HEK293 (cell line): ENCODE measurements at regions not wholly inside any gene's neighbourhood (a gene's known extent, or its start where the extent isn't known, plus 50 kb on each side); places are given as distances from the start of the nearest gene placed in this dataset.

ENCODE experiments used
- CTCF ChIA-PET: fragments of 350-600 bp; formaldehyde crosslinking; extraction: SDS; loops from one replicate; lab custom pipeline; 2021; ENCODE audit warnings: antibody characterized with exemption; lab: Yijun Ruan, JAX
- POLR2A ChIA-PET: fragments of 300-600 bp; formaldehyde crosslinking; extraction: SDS; loops from one replicate; lab custom pipeline; 2020; ENCODE audit warnings: antibody characterized with exemption, inconsistent platforms; lab: Yijun Ruan, JAX
- H3K27ac ChIP-seq: fragments of 200-500 bp; sonication (Bioruptor generic); 2 replicates; pipeline ENCODE4 v1.5.1; 2014; ENCODE audit warnings: low read depth, low read length, control low read depth, inconsistent platforms; ENCODE audit errors: extremely low read depth
- H3K36me3 ChIP-seq, 2 experiments: fragments of 200-500 bp in 1 of 2; sonication (Bioruptor generic) in 1 of 2; 1 replicate in 1 of 2; 2 replicates in 1 of 2; pipeline ENCODE4 v1.5.1; 2014 to 2017; ENCODE audit warnings: inconsistent platforms in 2 of 2, low read length in 2 of 2; ENCODE audit not compliant: control insufficient read depth in 2 of 2, insufficient read depth in 1 of 2
- H3K4me1 ChIP-seq: fragments of 200-500 bp; sonication (Bioruptor generic); 2 replicates; pipeline ENCODE4 v1.5.1; 2014; ENCODE audit warnings: mild to moderate bottlenecking, low read length, inconsistent platforms; ENCODE audit not compliant: control insufficient read depth, insufficient read depth
- H3K4me3 ChIP-seq: 2 replicates; pipeline ENCODE4 v1.5.1; 2011; ENCODE audit warnings: low read depth, mild to moderate bottlenecking, control low read depth, low read length, moderate library complexity
- H3K9me3 ChIP-seq: fragments of 200-500 bp; sonication (Bioruptor generic); 2 replicates; pipeline ENCODE4 v1.5.1; 2014; ENCODE audit warnings: low read depth, low read length, inconsistent platforms; ENCODE audit not compliant: control insufficient read depth, insufficient read depth
- BCL11B ChIP-seq: fragments of 450-650 bp; formaldehyde crosslinking; IDR thresholded peaks from 2 replicates; pipeline ENCODE4 v1.5.1; 2016; ENCODE audit warnings: low read depth, missing biosample characterization, missing genetic modification characterization
- FEZF1 ChIP-seq: fragments of 450-650 bp; formaldehyde crosslinking; IDR thresholded peaks from 2 replicates; pipeline ENCODE4 v1.5.1; 2016; ENCODE audit warnings: missing biosample characterization, missing genetic modification characterization
- IKZF3 ChIP-seq: fragments of 450-650 bp; IDR thresholded peaks from 2 replicates; pipeline ENCODE4 v1.5.0; 2018; ENCODE audit warnings: missing biosample characterization, mild to moderate bottlenecking, missing genetic modification characterization, moderate library complexity
- KLF10 ChIP-seq: fragments of 450-650 bp; IDR thresholded peaks from 2 replicates; pipeline ENCODE4 v1.5.1; 2018; ENCODE audit warnings: missing biosample characterization, mild to moderate bottlenecking, missing genetic modification characterization
- KLF7 ChIP-seq: fragments of 450-650 bp; formaldehyde crosslinking; IDR thresholded peaks from 2 replicates; pipeline ENCODE4 v1.5.1; 2016; ENCODE audit warnings: missing biosample characterization, missing genetic modification characterization, borderline replicate concordance
- MYNN ChIP-seq: fragments of 450-650 bp; formaldehyde crosslinking; IDR thresholded peaks from 2 replicates; pipeline ENCODE4 v1.5.1; 2016; ENCODE audit warnings: missing biosample characterization, missing genetic modification characterization, borderline replicate concordance
- SALL2 ChIP-seq: fragments of 450-650 bp; formaldehyde crosslinking; IDR thresholded peaks from 2 replicates; pipeline ENCODE4 v1.5.0; 2017; ENCODE audit warnings: missing biosample characterization, mild to moderate bottlenecking, missing genetic modification characterization, borderline replicate concordance
- SCRT2 ChIP-seq: fragments of 450-650 bp; formaldehyde crosslinking; IDR thresholded peaks from 2 replicates; pipeline ENCODE4 v1.5.1; 2016; ENCODE audit warnings: missing biosample characterization, missing genetic modification characterization
- SP7 ChIP-seq: fragments of 450-650 bp; formaldehyde crosslinking; IDR thresholded peaks from 2 replicates; pipeline ENCODE4 v1.5.1; 2016; ENCODE audit warnings: missing biosample characterization, missing genetic modification characterization
- TCF7L2 ChIP-seq: IDR thresholded peaks from 2 replicates; pipeline ENCODE4 v1.6.1; 2011; ENCODE audit warnings: low read depth, mild to moderate bottlenecking, inconsistent platforms, low read length, moderate library complexity, borderline replicate concordance
- ZFHX2 ChIP-seq: fragments of 450-650 bp; formaldehyde crosslinking; conservative IDR thresholded peaks from 2 replicates; pipeline ENCODE4 v1.5.1; 2016; ENCODE audit warnings: missing biosample characterization, missing genetic modification characterization
- ZFP3 ChIP-seq: fragments of 450-650 bp; formaldehyde crosslinking; IDR thresholded peaks from 2 replicates; pipeline ENCODE4 v1.5.1; 2016; ENCODE audit warnings: low read depth, missing biosample characterization, missing genetic modification characterization
- ZNF112 ChIP-seq: fragments of 450-650 bp; formaldehyde crosslinking; IDR thresholded peaks from 2 replicates; pipeline ENCODE4 v1.5.0; 2017; ENCODE audit warnings: missing biosample characterization, missing genetic modification characterization
- ZNF114 ChIP-seq: fragments of 450-650 bp; formaldehyde crosslinking; IDR thresholded peaks from 2 replicates; pipeline ENCODE4 v1.5.0; 2017; ENCODE audit warnings: missing biosample characterization, missing genetic modification characterization
- ZNF133 ChIP-seq: fragments of 450-650 bp; formaldehyde crosslinking; IDR thresholded peaks from 2 replicates; pipeline ENCODE4 v1.5.1; 2016; ENCODE audit warnings: missing biosample characterization, missing genetic modification characterization
- ZNF211 ChIP-seq: fragments of 450-650 bp; formaldehyde crosslinking; IDR thresholded peaks from 2 replicates; pipeline ENCODE4 v1.5.1; 2016; ENCODE audit warnings: low read depth, missing biosample characterization, missing genetic modification characterization
- ZNF221 ChIP-seq: fragments of 450-650 bp; formaldehyde crosslinking; IDR thresholded peaks from 2 replicates; pipeline ENCODE4 v1.5.1; 2017; ENCODE audit warnings: missing biosample characterization, missing genetic modification characterization, borderline replicate concordance
- ZNF248 ChIP-seq: fragments of 450-650 bp; formaldehyde crosslinking; IDR thresholded peaks from 2 replicates; pipeline ENCODE4 v1.5.1; 2017; ENCODE audit warnings: missing biosample characterization, missing genetic modification characterization
- ZNF26 ChIP-seq: fragments of 450-650 bp; formaldehyde crosslinking; IDR thresholded peaks from 2 replicates; pipeline ENCODE4 v1.5.1; 2016; ENCODE audit warnings: missing biosample characterization, missing genetic modification characterization
- ZNF350 ChIP-seq: fragments of 450-650 bp; formaldehyde crosslinking; IDR thresholded peaks from 2 replicates; pipeline ENCODE4 v1.5.0; 2017; ENCODE audit warnings: missing biosample characterization, mild to moderate bottlenecking, missing genetic modification characterization
- ZNF404 ChIP-seq: fragments of 450-650 bp; formaldehyde crosslinking; IDR thresholded peaks from 2 replicates; pipeline ENCODE4 v1.5.1; 2017; ENCODE audit warnings: missing biosample characterization, missing genetic modification characterization
- ZNF423 ChIP-seq: fragments of 450-650 bp; formaldehyde crosslinking; IDR thresholded peaks from 2 replicates; pipeline ENCODE4 v1.5.1; 2016; ENCODE audit warnings: missing biosample characterization, missing genetic modification characterization
- ZNF433 ChIP-seq: fragments of 450-650 bp; formaldehyde crosslinking; IDR thresholded peaks from 2 replicates; pipeline ENCODE4 v1.5.1; 2016; ENCODE audit warnings: missing biosample characterization, missing genetic modification characterization, low read depth
- ZNF521 ChIP-seq: fragments of 450-650 bp; formaldehyde crosslinking; IDR thresholded peaks from 2 replicates; pipeline ENCODE4 v1.5.1; 2017; ENCODE audit warnings: missing biosample characterization, mild to moderate bottlenecking, missing genetic modification characterization
- ZNF544 ChIP-seq: fragments of 450-650 bp; formaldehyde crosslinking; IDR thresholded peaks from 2 replicates; pipeline ENCODE4 v1.5.0; 2017; ENCODE audit warnings: missing biosample characterization, missing genetic modification characterization
- ZNF560 ChIP-seq: fragments of 450-650 bp; formaldehyde crosslinking; IDR thresholded peaks from 2 replicates; pipeline ENCODE4 v1.5.1; 2017; ENCODE audit warnings: missing biosample characterization, missing genetic modification characterization, borderline replicate concordance
- ZNF600 ChIP-seq: fragments of 450-650 bp; formaldehyde crosslinking; IDR thresholded peaks from 2 replicates; pipeline ENCODE4 v1.5.1; 2016; ENCODE audit warnings: missing biosample characterization, missing genetic modification characterization
- ZNF621 ChIP-seq: fragments of 450-650 bp; formaldehyde crosslinking; IDR thresholded peaks from 2 replicates; pipeline ENCODE4 v1.5.1; 2017; ENCODE audit warnings: missing biosample characterization, missing genetic modification characterization
- ZNF645 ChIP-seq: fragments of 450-650 bp; formaldehyde crosslinking; IDR thresholded peaks from 2 replicates; pipeline ENCODE4; 2016; ENCODE audit warnings: missing biosample characterization, missing genetic modification characterization
- ZNF677 ChIP-seq: fragments of 450-650 bp; IDR thresholded peaks from 2 replicates; pipeline ENCODE4 v1.5.0; 2018; ENCODE audit warnings: missing biosample characterization, mild to moderate bottlenecking, missing genetic modification characterization, moderate library complexity
- ZNF704 ChIP-seq: fragments of 450-650 bp; formaldehyde crosslinking; IDR thresholded peaks from 2 replicates; pipeline ENCODE4 v1.5.1; 2016; ENCODE audit warnings: missing biosample characterization, missing genetic modification characterization
- ZNF792 ChIP-seq: fragments of 450-650 bp; formaldehyde crosslinking; IDR thresholded peaks from 2 replicates; pipeline ENCODE4 v1.5.1; 2016; ENCODE audit warnings: missing biosample characterization, missing genetic modification characterization
- ZNF837 ChIP-seq: fragments of 450-650 bp; formaldehyde crosslinking; IDR thresholded peaks from 2 replicates; pipeline ENCODE4 v1.5.1; 2016; ENCODE audit warnings: missing biosample characterization, missing genetic modification characterization
- ZNF843 ChIP-seq: fragments of 450-650 bp; formaldehyde crosslinking; IDR thresholded peaks from 2 replicates; pipeline ENCODE4 v1.5.1; 2016; ENCODE audit warnings: missing biosample characterization, missing genetic modification characterization
- TF ChIP-seq, protein P1 (sequence below): fragments of 450-650 bp; formaldehyde crosslinking; IDR thresholded peaks from 2 replicates; pipeline ENCODE4 v1.5.1; 2016; ENCODE audit warnings: missing biosample characterization, missing genetic modification characterization

GRCh38 chr11:79920480-79920879, 479.6 kb upstream of the TENM4 start:
- Histone ChIP-seq H3K27ac (no peak overlapping the region), H3K36me3 (no peaks in the 10 kb centered on the region), H3K4me1 (no peaks in the 10 kb centered on the region), H3K4me3 (no peak overlapping the region), H3K9me3 (no peaks in the 10 kb centered on the region)
- POLR2A ChIA-PET: no interaction called here
- CTCF ChIA-PET: no interaction called here
- TF ChIP-seq ZNF404 (tag by site-specific recombination): no peak
- no peak for TF ChIP-seq FEZF1 (tag by site-specific recombination)
- no peak for TF ChIP-seq ZNF221 (tag by site-specific recombination)
- TF ChIP-seq ZNF211 (tag by site-specific recombination): no peak
- TF ChIP-seq ZNF560 (tag by site-specific recombination): no peak
- no peak for TF ChIP-seq ZNF600 (tag by site-specific recombination)
- no peak for TF ChIP-seq ZNF433
- TF ChIP-seq ZNF133 (tag by site-specific recombination): no peak
- no peak for TF ChIP-seq ZNF621 (tag by site-specific recombination)
- no peak for TF ChIP-seq ZNF26 (tag by site-specific recombination)
- no peak for TF ChIP-seq ZNF112 (tag by site-specific recombination)
- TF ChIP-seq ZNF704: no peak
- TF ChIP-seq ZNF792: no peak
- TF ChIP-seq ZNF544: no peak
- no peak for TF ChIP-seq TCF7L2
- TF ChIP-seq ZNF423 (tag by site-specific recombination): no peak
- no peak for TF ChIP-seq SCRT2 (tag by site-specific recombination)
- no peak for TF ChIP-seq SP7
- no peak for TF ChIP-seq ZNF114 (tag by site-specific recombination)

- Histone ChIP-seq H3K36me3 (no peaks in the 10 kb centered on the region), H3K27ac (no peak overlapping the region), H3K4me3 (no peak overlapping the region), H3K9me3 (no peaks in the 10 kb centered on the region), H3K4me1 (no peaks in the 10 kb centered on the region)
- CTCF ChIA-PET: interaction anchor here (0.6 kb wide), 1 partner anchor 84 kb away, joined by 3 read pairs; no protein-coding TSS in a partner anchor
- TF ChIP-seq ZNF645: no peak
- TF ChIP-seq, protein P1, sequence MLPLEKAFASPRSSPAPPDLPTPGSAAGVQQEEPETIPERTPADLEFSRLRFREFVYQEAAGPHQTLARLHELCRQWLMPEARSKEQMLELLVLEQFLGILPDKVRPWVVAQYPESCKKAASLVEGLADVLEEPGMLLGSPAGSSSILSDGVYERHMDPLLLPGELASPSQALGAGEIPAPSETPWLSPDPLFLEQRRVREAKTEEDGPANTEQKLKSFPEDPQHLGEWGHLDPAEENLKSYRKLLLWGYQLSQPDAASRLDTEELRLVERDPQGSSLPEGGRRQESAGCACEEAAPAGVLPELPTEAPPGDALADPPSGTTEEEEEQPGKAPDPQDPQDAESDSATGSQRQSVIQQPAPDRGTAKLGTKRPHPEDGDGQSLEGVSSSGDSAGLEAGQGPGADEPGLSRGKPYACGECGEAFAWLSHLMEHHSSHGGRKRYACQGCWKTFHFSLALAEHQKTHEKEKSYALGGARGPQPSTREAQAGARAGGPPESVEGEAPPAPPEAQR: no peak
- TF ChIP-seq BCL11B (tag by site-specific recombination): no peak
- TF ChIP-seq ZNF837 (tag by site-specific recombination): no peak
- TF ChIP-seq ZNF423 (tag by site-specific recombination): no peak
- no peak for TF ChIP-seq ZNF677
- no peak for TF ChIP-seq ZNF521 (tag by site-specific recombination)
- TF ChIP-seq ZNF112 (tag by site-specific recombination): no peak
- TF ChIP-seq ZNF350 (tag by site-specific recombination): no peak
- no peak for TF ChIP-seq TCF7L2
- no peak for TF ChIP-seq ZNF843 (tag by site-specific recombination)
- no peak for TF ChIP-seq ZFHX2 (tag by site-specific recombination)
- no peak for TF ChIP-seq ZFP3 (tag by site-specific recombination)
- TF ChIP-seq ZNF248 (tag by site-specific recombination): no peak
- TF ChIP-seq KLF10 (tag by site-specific recombination): no peak
- no peak for TF ChIP-seq IKZF3 (tag by site-specific recombination)
- no peak for TF ChIP-seq KLF7 (tag by site-specific recombination)
- TF ChIP-seq SALL2 (tag by site-specific recombination): no peak
- no peak for TF ChIP-seq MYNN (tag by site-specific recombination)
- TF ChIP-seq, all 188 proteins: peak for 0
- POLR2A ChIA-PET: no interaction called here
These were observed 478.5 kb upstream of the TENM4 start for GRCh38 chr11:79919350-79919749.
